Testis (tissue), 2 donors: ENCODE measurements at regions not wholly inside any gene's neighbourhood (a gene's known extent, or its start where the extent isn't known, plus 50 kb on each side); places are given as distances from the start of the nearest gene placed in this dataset.

Experiments
- CTCF ChIP-seq, 3 experiments: fragments of 450-650 bp in 2 of 3; fragments of 200-600 bp in 1 of 3; sonication (generic) in 1 of 3; IDR thresholded peaks; one replicate each; pipeline ENCODE4 v1.5.1; 2016 to 2019; ENCODE audit warnings: antibody characterized with exemption in 3 of 3, mild to moderate bottlenecking in 2 of 3, moderate library complexity in 1 of 3
- POLR2A ChIP-seq: fragments of 450-650 bp; IDR thresholded peaks from one replicate; pipeline ENCODE4 v1.6.1; 2017; ENCODE audit warnings: antibody characterized with exemption, mild to moderate bottlenecking, moderate library complexity

- no peak for TF ChIP-seq CTCF (IDR thresholded peaks at IDR 0.05)
- no peak for TF ChIP-seq POLR2A
These were observed 144.3 kb upstream of the PAQR3 start for GRCh38 chr4:79083406-79084010.
